T-helper 17 cell (primary cell): ENCODE measurements at regions not wholly inside any gene's neighbourhood (a gene's known extent, or its start where the extent isn't known, plus 50 kb on each side); places are given as distances from the start of the nearest gene placed in this dataset.
"Not testable (repeated sequence)": the region's sequence is repeated elsewhere in the genome, so short reads cannot be mapped to it uniquely, and the experiment has no call there.

Experiments used
- ATAC-seq: fragments of 150-1000 bp; cut with Tn5 transposase; 2 replicates; pipeline ENCODE4 v1.10.0; 2021; ENCODE audit warnings: mild to moderate bottlenecking, moderate library complexity
- DNase-seq, 3 donors: peaks; one replicate each; pipeline versions ENCODE4 v3.0.0 to v3.0.0-alpha.2; 2020 to 2021
- H3K9me3 ChIP-seq: one replicate; pipeline ENCODE4 v1.7.0; 2013; ENCODE audit warnings: low read length, mild to moderate bottlenecking; ENCODE audit not compliant: control insufficient read depth, poor library complexity, severe bottlenecking
- H3K27ac Mint-ChIP-seq: one replicate; pipeline ENCODE4 v1.8.0; 2022; ENCODE audit warnings: mild to moderate bottlenecking, moderate library complexity, mixed read lengths
- H3K27me3 Mint-ChIP-seq: one replicate; pipeline ENCODE4 v1.8.0; 2022; ENCODE audit warnings: mixed read lengths
- H3K36me3 Mint-ChIP-seq: one replicate; pipeline ENCODE4 v1.8.0; 2022; ENCODE audit warnings: low read depth, mixed read lengths
- H3K4me1 Mint-ChIP-seq: one replicate; pipeline ENCODE4 v1.8.0; 2022; ENCODE audit warnings: mild to moderate bottlenecking, mixed read lengths
- H3K4me3 Mint-ChIP-seq: one replicate; pipeline ENCODE4 v1.8.0; 2022; ENCODE audit warnings: mild to moderate bottlenecking, moderate library complexity, mixed read lengths

GRCh38 chr2:49360407-49360767 lies 206.1 kb upstream of the FSHR start:
- DNase-seq (no peak), ATAC-seq (no peak)
- H3K27me3 Mint-ChIP-seq: no peaks in the 10 kb centered on the region
- H3K27ac Mint-ChIP-seq: no peak overlapping the region
- no peaks in the 10 kb centered on the region for H3K4me1 Mint-ChIP-seq
- H3K4me3 Mint-ChIP-seq: no peak overlapping the region
- H3K36me3 Mint-ChIP-seq: no peaks in the 10 kb centered on the region
- H3K9me3 ChIP-seq: no peaks in the 10 kb centered on the region

DNA sequence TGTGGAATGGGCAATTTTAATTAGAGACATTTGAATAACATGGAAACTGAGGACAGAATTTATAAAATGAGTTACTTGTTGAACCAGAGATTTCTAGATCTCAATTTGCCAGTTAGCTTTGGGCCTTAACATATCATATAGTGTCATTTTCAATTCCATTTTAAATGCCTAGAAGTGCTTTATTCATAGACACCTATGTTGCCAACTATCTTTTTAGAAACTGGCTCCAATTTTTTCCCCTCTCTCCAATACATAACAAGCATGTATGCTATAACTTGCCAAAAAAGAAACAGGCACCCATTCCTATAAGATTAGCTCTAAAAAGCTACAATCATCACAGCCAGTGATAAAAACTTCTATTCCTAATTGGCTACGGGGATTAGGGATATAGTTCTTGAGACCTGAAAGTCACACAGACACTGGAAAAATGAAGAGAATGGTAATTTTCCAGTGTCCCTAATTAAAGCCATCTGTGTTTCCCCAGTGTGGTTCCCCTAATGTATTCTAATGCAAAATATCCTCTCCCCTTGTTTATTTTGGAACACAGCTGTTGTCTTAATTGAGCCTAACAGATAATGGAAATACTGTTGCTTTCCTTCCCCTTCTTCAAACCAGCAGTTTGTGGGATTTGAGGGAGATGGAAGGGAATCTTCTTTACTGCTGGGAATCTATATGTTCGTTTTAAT lies 205.5 kb upstream of the FSHR start:
- DNase-seq (no peak), ATAC-seq (no peak)
- Mint-ChIP-seq H3K27ac (no peak overlapping the region), H3K4me1 (no peaks in the 10 kb centered on the region), H3K27me3 (no peaks in the 10 kb centered on the region), H3K36me3 (no peaks in the 10 kb centered on the region), H3K4me3 (no peak overlapping the region)
- no peaks in the 10 kb centered on the region for H3K9me3 ChIP-seq

GRCh38 chr2:49355611-49356010 lies 201.3 kb upstream of the FSHR start:
- H3K27me3 Mint-ChIP-seq: no peaks in the 10 kb centered on the region
- H3K9me3 ChIP-seq: no peaks in the 10 kb centered on the region
- DNase-seq (no peak), ATAC-seq (no peak)
- no peak overlapping the region for H3K27ac Mint-ChIP-seq
- no peaks in the 10 kb centered on the region for H3K4me1 Mint-ChIP-seq
- no peak overlapping the region for H3K4me3 Mint-ChIP-seq
- no peaks in the 10 kb centered on the region for H3K36me3 Mint-ChIP-seq

DNA sequence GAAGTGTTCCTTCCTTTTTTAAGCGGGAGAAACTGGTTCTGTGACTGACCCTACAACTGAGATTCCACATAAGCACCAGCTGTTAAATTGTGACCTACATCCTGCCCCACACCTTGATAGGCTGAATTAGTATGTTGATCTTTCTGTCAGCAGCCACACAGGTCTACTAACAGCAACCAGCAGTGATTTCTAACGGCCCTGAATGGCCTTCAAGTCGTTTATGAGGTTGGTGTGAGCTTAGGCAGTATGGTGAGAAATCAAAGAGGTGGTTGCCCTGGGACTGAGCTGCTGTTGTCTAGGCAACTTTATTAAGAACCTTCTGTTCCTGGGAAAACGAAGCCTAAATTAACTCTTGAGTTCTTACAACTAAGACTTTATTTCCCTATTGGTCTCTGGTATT lies 197.2 kb upstream of the FSHR start:
- no peak overlapping the region for H3K27ac Mint-ChIP-seq
- no peak for DNase-seq
- ATAC-seq: no peak
- H3K4me3 Mint-ChIP-seq: no peak overlapping the region
- H3K36me3 Mint-ChIP-seq: no peaks in the 10 kb centered on the region
- H3K27me3 Mint-ChIP-seq: no peaks in the 10 kb centered on the region
- H3K4me1 Mint-ChIP-seq: no peaks in the 10 kb centered on the region
- no peaks in the 10 kb centered on the region for H3K9me3 ChIP-seq

GRCh38 chr2:49343638-49344037 lies 189.3 kb upstream of the FSHR start:
- H3K4me1 Mint-ChIP-seq: no peaks in the 10 kb centered on the region
- no peak for ATAC-seq
- no peak overlapping the region for H3K4me3 Mint-ChIP-seq
- H3K9me3 ChIP-seq: peaks cover 4% of the 10 kb centered on the region
- no peak overlapping the region for H3K27ac Mint-ChIP-seq
- H3K27me3 Mint-ChIP-seq: no peaks in the 10 kb centered on the region
- no peak for DNase-seq
- no peaks in the 10 kb centered on the region for H3K36me3 Mint-ChIP-seq

GRCh38 chr2:49342156-49342555 lies 187.8 kb upstream of the FSHR start:
- no peak for DNase-seq
- Mint-ChIP-seq H3K27me3 (no peaks in the 10 kb centered on the region), H3K4me1 (no peaks in the 10 kb centered on the region), H3K4me3 (no peak overlapping the region), H3K27ac (no peak overlapping the region), H3K36me3 (no peaks in the 10 kb centered on the region)
- peaks cover 4% of the 10 kb centered on the region for H3K9me3 ChIP-seq
- no peak for ATAC-seq

- Mint-ChIP-seq H3K4me1 (no peaks in the 10 kb centered on the region), H3K27me3 (no peaks in the 10 kb centered on the region)
These were observed 181.2 kb upstream of the FSHR start for GRCh38 chr2:49335546-49335945.

DNA sequence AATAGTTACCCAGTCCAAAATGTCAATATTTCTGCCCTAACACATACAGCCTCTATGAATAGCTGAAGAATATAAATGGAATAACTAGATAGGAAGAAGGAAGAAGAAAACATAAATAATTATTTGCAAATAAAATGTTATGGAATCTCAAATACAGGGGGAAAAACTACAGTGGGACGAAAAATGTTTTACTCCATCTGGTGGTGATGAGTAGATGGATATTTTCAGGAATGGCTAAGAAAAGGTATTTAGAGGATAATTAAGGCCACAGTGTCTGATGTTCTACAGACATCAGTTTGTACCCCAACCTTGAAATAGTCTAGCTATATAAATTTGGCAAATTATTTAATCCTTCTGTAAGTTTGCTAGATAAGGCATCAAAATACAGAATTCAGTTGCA lies 178.1 kb upstream of the FSHR start:
- H3K9me3 ChIP-seq: no peaks in the 10 kb centered on the region
- Mint-ChIP-seq H3K4me3 (no peak overlapping the region), H3K27ac (no peak overlapping the region), H3K4me1 (no peaks in the 10 kb centered on the region), H3K36me3 (no peaks in the 10 kb centered on the region), H3K27me3 (no peaks in the 10 kb centered on the region)
- DNase-seq (no peak), ATAC-seq (no peak)

More at GRCh38 chr2:49335546-49335945, 181.2 kb upstream of the FSHR start:
- ATAC-seq: no peak
- H3K9me3 ChIP-seq: no peaks in the 10 kb centered on the region
- Mint-ChIP-seq H3K4me3 (no peak overlapping the region), H3K27ac (no peak overlapping the region), H3K36me3 (no peaks in the 10 kb centered on the region)
- DNase-seq: no peak

GRCh38 chr2:49318531-49318930 lies 164.2 kb upstream of the FSHR start:
- Mint-ChIP-seq H3K4me3 (no peak overlapping the region), H3K27me3 (no peaks in the 10 kb centered on the region), H3K36me3 (no peaks in the 10 kb centered on the region), H3K4me1 (no peaks in the 10 kb centered on the region), H3K27ac (no peak overlapping the region)
- no peak for DNase-seq
- no peak for ATAC-seq
- no peaks in the 10 kb centered on the region for H3K9me3 ChIP-seq

- no peaks in the 10 kb centered on the region for H3K9me3 ChIP-seq
- Mint-ChIP-seq H3K27ac (no peak overlapping the region), H3K4me1 (no peaks in the 10 kb centered on the region), H3K27me3 (no peaks in the 10 kb centered on the region), H3K4me3 (no peak overlapping the region), H3K36me3 (no peaks in the 10 kb centered on the region)
- DNase-seq (no peak), ATAC-seq (no peak)
These were observed 155.1 kb upstream of the FSHR start for GRCh38 chr2:49309461-49309860.

DNA sequence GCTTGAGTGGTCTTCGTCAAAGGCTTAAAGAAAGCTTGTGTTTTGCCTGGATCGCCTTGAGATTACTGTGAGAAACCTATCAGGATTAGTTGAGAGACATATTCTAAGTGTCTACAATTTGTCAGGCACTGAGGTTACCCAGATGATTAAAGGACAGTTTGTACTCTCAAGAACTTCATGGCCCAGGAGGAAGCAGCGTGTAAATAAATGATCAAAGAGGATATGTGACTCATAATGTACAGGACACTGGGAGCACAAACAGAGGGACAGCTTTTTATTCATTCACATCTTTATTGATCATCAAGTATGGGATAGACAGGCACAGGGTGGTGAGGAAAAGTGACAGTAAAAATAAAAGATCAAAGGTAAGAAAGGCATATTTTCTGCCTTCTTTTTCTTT lies 152.6 kb upstream of the FSHR start:
- H3K9me3 ChIP-seq: no peaks in the 10 kb centered on the region
- Mint-ChIP-seq H3K4me3 (no peak overlapping the region), H3K4me1 (no peaks in the 10 kb centered on the region), H3K27me3 (no peaks in the 10 kb centered on the region), H3K27ac (no peak overlapping the region), H3K36me3 (no peaks in the 10 kb centered on the region)
- ATAC-seq: no peak
- DNase-seq: no peak

- not testable (repeated sequence) for DNase-seq, ATAC-seq, H3K27ac Mint-ChIP-seq, H3K27me3 Mint-ChIP-seq, H3K9me3 ChIP-seq, H3K4me1 Mint-ChIP-seq, H3K4me3 Mint-ChIP-seq, H3K36me3 Mint-ChIP-seq
These were observed 144.4 kb upstream of the FSHR start for GRCh38 chr2:49298693-49299092.

GRCh38 chr2:49298230-49298629 lies 143.9 kb upstream of the FSHR start:
- no peaks in the 10 kb centered on the region for H3K36me3 Mint-ChIP-seq
- ATAC-seq (no peak), DNase-seq (no peak)
- no peak overlapping the region for H3K27ac Mint-ChIP-seq
- H3K4me1 Mint-ChIP-seq: no peaks in the 10 kb centered on the region
- H3K27me3 Mint-ChIP-seq: no peaks in the 10 kb centered on the region
- no peaks in the 10 kb centered on the region for H3K9me3 ChIP-seq
- no peak overlapping the region for H3K4me3 Mint-ChIP-seq

DNA sequence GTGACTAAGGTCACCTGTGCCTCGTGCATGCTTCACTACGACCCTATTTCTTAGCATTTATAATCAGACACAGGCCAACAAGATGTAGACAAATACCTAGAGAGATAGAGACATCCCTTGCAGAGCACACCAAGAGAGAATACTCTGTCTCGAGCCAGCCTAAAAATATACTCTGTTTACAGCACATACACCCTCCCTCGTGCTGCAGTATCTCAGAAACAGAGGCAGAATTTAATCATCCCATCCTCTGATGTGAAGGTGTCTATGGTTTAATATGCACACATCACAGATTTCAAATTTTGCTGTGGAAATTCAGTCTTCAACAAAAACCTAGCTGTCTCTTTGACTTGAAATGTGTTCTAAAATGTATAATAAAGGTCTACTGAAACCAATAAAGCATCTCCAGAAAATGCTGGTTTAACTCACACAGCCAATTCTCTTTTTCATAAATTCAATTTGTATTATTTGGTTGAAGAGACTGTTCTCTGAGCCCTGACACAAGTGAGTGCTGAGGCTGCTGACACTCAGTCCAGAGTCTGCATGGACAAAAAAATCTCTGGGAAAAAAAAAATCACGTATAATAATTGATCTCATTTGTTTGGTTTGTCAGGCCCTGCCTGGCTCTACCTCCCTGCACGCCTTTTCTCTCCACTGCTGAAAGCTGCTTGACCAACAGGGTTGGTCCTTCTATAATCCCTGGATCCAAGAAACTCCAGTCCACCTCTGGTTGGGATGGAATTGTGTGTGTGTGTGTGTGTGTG lies 142.0 kb upstream of the FSHR start:
- Mint-ChIP-seq H3K4me1 (no peaks in the 10 kb centered on the region), H3K36me3 (no peaks in the 10 kb centered on the region), H3K27ac (no peak overlapping the region), H3K4me3 (no peak overlapping the region), H3K27me3 (no peaks in the 10 kb centered on the region)
- DNase-seq (no peak), ATAC-seq (no peak)
- H3K9me3 ChIP-seq: no peaks in the 10 kb centered on the region
